Osteoblast (primary cell): ENCODE measurements at regions not wholly inside any gene's neighbourhood (a gene's known extent, or its start where the extent isn't known, plus 50 kb on each side); places are given as distances from the start of the nearest gene placed in this dataset.

ENCODE experiments used
- DNase-seq: peaks from one replicate; pipeline ENCODE4 v3.0.0; 2011; ENCODE audit warnings: low spot score, mixed read lengths; ENCODE audit not compliant: insufficient read length; ENCODE audit errors: missing footprints
- H2AFZ ChIP-seq: 2 replicates; pipeline ENCODE4 v1.6.0; 2011; ENCODE audit warnings: mild to moderate bottlenecking, low read length
- H3K27ac ChIP-seq: 2 replicates; pipeline ENCODE4 v1.5.1; 2011; ENCODE audit warnings: mild to moderate bottlenecking, low read depth, low read length, moderate library complexity
- H3K27me3 ChIP-seq: 2 replicates; pipeline ENCODE4 v1.6.0; 2012; ENCODE audit warnings: mild to moderate bottlenecking, control low read depth, inconsistent platforms, low read length, moderate library complexity; ENCODE audit not compliant: insufficient read depth
- H3K36me3 ChIP-seq: 2 replicates; pipeline ENCODE4 v1.5.1; 2011; ENCODE audit warnings: mild to moderate bottlenecking, low read length, control low read depth, moderate library complexity; ENCODE audit not compliant: insufficient read depth
- H3K4me1 ChIP-seq: 2 replicates; pipeline ENCODE4 v1.5.1; 2011; ENCODE audit warnings: mild to moderate bottlenecking, low read length, control low read depth, moderate library complexity; ENCODE audit not compliant: insufficient read depth
- H3K4me2 ChIP-seq: 2 replicates; pipeline ENCODE4 v1.6.0; 2011; ENCODE audit warnings: mild to moderate bottlenecking, low read length; ENCODE audit not compliant: insufficient read depth
- H3K4me3 ChIP-seq: fragments of 200-600 bp; sonication (generic); 3 replicates; pipeline ENCODE4 v1.5.1; 2012; ENCODE audit warnings: mild to moderate bottlenecking, low read length, inconsistent platforms; ENCODE audit not compliant: insufficient read depth
- H3K79me2 ChIP-seq: 2 replicates; pipeline ENCODE4 v1.6.0; 2012; ENCODE audit warnings: mild to moderate bottlenecking, low read length, control low read depth, inconsistent platforms; ENCODE audit not compliant: insufficient read depth
- H3K9me3 ChIP-seq: 2 replicates; pipeline ENCODE4 v1.5.1; 2011; ENCODE audit warnings: low read depth, low read length, control low read depth
- H4K20me1 ChIP-seq: 2 replicates; pipeline ENCODE4 v1.6.0; 2012; ENCODE audit warnings: mild to moderate bottlenecking, low read length, control low read depth; ENCODE audit not compliant: insufficient read depth
- TF ChIP-seq, protein P1 (sequence below): IDR thresholded peaks from 2 replicates; pipeline ENCODE4 v1.5.1; 2011; ENCODE audit warnings: mild to moderate bottlenecking, low read depth, low read length, moderate library complexity; ENCODE audit errors: extremely low read depth

DNA sequence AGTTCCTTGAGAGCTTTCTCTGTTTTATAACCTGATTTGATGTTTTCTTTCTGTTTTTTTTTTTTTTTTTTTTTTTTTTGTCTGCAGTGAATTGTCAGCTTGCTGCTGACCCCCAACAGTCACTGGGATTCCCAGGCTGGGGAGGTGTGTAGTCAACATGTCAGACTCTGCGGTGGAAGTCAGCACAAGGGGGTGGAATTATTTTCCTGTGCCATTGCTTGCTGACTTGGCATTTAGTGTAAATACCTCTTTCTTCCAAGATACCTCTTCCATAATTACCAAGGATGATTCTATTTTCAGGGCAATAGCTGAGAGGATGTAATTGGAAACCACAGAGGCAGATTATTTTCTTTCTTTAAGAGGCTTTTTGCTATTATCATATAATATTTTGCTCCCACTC lies 266.3 kb downstream of the CCDC85A start:
- Histone ChIP-seq H3K9me3 (no peaks in the 10 kb centered on the region), H3K27me3 (no peaks in the 10 kb centered on the region), H3K4me3 (no peak overlapping the region), H3K79me2 (no peaks in the 10 kb centered on the region), H3K27ac (no peak overlapping the region), H2AFZ (no peak overlapping the region), H4K20me1 (no peaks in the 10 kb centered on the region), H3K4me1 (no peaks in the 10 kb centered on the region), H3K4me2 (no peak overlapping the region), H3K36me3 (no peaks in the 10 kb centered on the region)
- TF ChIP-seq, protein P1, sequence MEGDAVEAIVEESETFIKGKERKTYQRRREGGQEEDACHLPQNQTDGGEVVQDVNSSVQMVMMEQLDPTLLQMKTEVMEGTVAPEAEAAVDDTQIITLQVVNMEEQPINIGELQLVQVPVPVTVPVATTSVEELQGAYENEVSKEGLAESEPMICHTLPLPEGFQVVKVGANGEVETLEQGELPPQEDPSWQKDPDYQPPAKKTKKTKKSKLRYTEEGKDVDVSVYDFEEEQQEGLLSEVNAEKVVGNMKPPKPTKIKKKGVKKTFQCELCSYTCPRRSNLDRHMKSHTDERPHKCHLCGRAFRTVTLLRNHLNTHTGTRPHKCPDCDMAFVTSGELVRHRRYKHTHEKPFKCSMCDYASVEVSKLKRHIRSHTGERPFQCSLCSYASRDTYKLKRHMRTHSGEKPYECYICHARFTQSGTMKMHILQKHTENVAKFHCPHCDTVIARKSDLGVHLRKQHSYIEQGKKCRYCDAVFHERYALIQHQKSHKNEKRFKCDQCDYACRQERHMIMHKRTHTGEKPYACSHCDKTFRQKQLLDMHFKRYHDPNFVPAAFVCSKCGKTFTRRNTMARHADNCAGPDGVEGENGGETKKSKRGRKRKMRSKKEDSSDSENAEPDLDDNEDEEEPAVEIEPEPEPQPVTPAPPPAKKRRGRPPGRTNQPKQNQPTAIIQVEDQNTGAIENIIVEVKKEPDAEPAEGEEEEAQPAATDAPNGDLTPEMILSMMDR: no peak
- no peak for DNase-seq

DNA sequence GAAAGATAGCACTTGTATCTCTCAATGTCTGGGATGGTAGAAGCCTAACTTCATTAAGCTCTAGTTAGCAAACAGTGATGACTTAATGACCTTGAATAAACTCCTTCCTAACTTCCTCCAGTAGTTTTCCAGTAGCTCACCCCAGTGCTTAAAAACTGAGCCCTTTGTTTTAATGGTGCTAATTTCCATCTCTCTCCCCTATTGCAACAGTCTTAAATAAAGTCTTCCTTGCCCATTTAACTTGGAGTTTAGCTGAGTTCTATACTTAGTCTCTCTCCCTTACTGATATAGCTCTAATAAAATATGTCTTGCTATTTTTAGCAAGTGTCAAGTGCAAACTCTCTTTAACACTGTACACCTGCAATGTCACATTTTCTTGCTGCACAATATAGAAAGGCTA lies 267.0 kb downstream of the CCDC85A start:
- no peaks in the 10 kb centered on the region for H3K79me2 ChIP-seq
- TF ChIP-seq, protein P1: no peak
- no peak overlapping the region for H3K27ac ChIP-seq
- no peak overlapping the region for H3K4me2 ChIP-seq
- H2AFZ ChIP-seq: no peak overlapping the region
- H3K4me3 ChIP-seq: no peak overlapping the region
- H3K4me1 ChIP-seq: no peaks in the 10 kb centered on the region
- no peaks in the 10 kb centered on the region for H3K27me3 ChIP-seq
- H4K20me1 ChIP-seq: no peaks in the 10 kb centered on the region
- no peak for DNase-seq
- H3K9me3 ChIP-seq: peaks cover 2% of the 10 kb centered on the region
- no peaks in the 10 kb centered on the region for H3K36me3 ChIP-seq

DNA sequence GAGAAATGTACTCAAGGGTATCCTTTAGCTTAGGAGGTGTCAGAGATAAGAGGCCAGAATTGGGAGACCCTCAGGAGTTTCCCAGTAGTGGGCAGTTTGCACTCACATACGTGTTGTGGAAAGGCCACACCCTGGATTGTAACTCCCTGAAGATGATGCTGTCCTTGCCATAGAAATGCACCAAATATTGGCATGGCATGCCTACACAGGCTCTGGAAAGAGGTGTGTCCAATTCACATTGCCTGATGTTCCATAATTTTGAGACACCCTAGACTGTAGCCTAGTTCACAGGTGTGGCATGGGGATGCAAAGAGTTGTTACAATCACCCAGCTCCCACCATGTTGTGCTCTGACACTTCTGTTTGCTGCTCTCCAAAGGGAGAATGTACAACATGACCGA lies 271.9 kb downstream of the CCDC85A start:
- Histone ChIP-seq H3K4me2 (no peak overlapping the region), H2AFZ (no peak overlapping the region), H3K4me1 (no peaks in the 10 kb centered on the region), H3K27ac (no peak overlapping the region), H3K36me3 (no peaks in the 10 kb centered on the region), H3K79me2 (no peaks in the 10 kb centered on the region), H3K27me3 (no peaks in the 10 kb centered on the region), H3K9me3 (peaks cover 3% of the 10 kb centered on the region), H3K4me3 (no peak overlapping the region), H4K20me1 (no peaks in the 10 kb centered on the region)
- no peak for DNase-seq
- TF ChIP-seq, protein P1: no peak

DNA sequence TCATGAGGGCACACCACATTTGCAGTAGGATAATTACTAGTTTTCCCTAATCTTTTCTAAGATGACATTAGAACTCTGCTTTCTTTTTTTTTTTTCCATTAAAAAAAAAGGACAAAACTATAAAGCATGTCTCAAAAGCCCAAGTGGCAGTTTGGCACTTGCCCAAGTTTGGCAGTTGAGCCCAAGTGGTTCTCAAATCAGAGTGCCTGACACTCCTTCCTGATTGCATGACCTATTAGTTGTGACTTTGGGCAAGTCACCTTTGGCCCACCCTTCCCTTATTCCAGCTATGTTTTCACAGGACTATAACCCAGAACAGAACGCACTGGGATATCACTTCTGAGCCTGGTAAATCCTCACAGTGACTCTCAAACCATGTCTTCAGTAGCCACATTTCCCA lies 273.0 kb downstream of the CCDC85A start:
- Histone ChIP-seq H3K9me3 (peaks cover 3% of the 10 kb centered on the region), H3K27me3 (no peaks in the 10 kb centered on the region), H4K20me1 (no peaks in the 10 kb centered on the region), H3K4me1 (no peaks in the 10 kb centered on the region), H3K27ac (no peak overlapping the region), H2AFZ (no peak overlapping the region), H3K36me3 (no peaks in the 10 kb centered on the region), H3K79me2 (no peaks in the 10 kb centered on the region), H3K4me3 (no peak overlapping the region), H3K4me2 (no peak overlapping the region)
- TF ChIP-seq, protein P1: no peak
- DNase-seq: no peak
